Breast epithelium (tissue), 4 donors: ENCODE measurements at regions not wholly inside any gene's neighbourhood (a gene's known extent, or its start where the extent isn't known, plus 50 kb on each side); places are given as distances from the start of the nearest gene placed in this dataset.

ENCODE experiments used
- DNase-seq, 2 donors: peaks; one replicate each; pipeline ENCODE4 v3.0.0-alpha.2; 2019; ENCODE audit warnings: low spot score in 2 of 2
- H3K27ac ChIP-seq, 2 donors: fragments of 200-600 bp; sonication (generic) in 1 of 2; one replicate each; pipeline ENCODE4 v1.5.1; 2016 to 2019; ENCODE audit warnings: mild to moderate bottlenecking in 1 of 2
- H3K27me3 ChIP-seq, 2 donors: fragments of 200-600 bp; sonication (generic) in 1 of 2; one replicate each; pipeline versions ENCODE4 v1.5.1 to v1.6.0; 2017 to 2019; ENCODE audit warnings: control low read depth in 1 of 2, mild to moderate bottlenecking in 1 of 2
- H3K36me3 ChIP-seq: fragments of 200-600 bp; one replicate; pipeline ENCODE4 v1.5.1; 2019
- H3K4me1 ChIP-seq, 2 donors: fragments of 200-600 bp; sonication (generic); one replicate each; pipeline ENCODE4 v1.5.1; 2016 to 2019; ENCODE audit warnings: control low read depth in 1 of 2
- H3K4me3 ChIP-seq, 3 donors: fragments of 200-600 bp; sonication (generic); 1 replicate in 2 of 3; 2 replicates in 1 of 3; pipeline ENCODE4 v1.5.1; 2016 to 2019; ENCODE audit warnings: mild to moderate bottlenecking in 3 of 3, moderate library complexity in 2 of 3
- H3K9me3 ChIP-seq, 2 donors: fragments of 200-600 bp; sonication (generic) in 1 of 2; one replicate each; pipeline ENCODE4 v1.5.1; 2016 to 2019; ENCODE audit warnings: control low read depth in 1 of 2
- CTCF ChIP-seq, 3 donors: fragments of 450-650 bp; IDR thresholded peaks; one replicate each; pipeline ENCODE4 v1.5.1; 2016 to 2017; ENCODE audit warnings: antibody characterized with exemption in 3 of 3, mild to moderate bottlenecking in 3 of 3, moderate library complexity in 3 of 3
- POLR2A ChIP-seq: fragments of 450-650 bp; IDR thresholded peaks from one replicate; pipeline ENCODE4 v1.6.1; 2016; ENCODE audit warnings: antibody characterized with exemption, mild to moderate bottlenecking, moderate library complexity
- POLR2AphosphoS5 ChIP-seq, 3 donors: sonication (generic); formaldehyde crosslinking; IDR thresholded peaks; one replicate each; pipeline ENCODE4 v1.6.1; 2017; ENCODE audit warnings: antibody characterized with exemption in 3 of 3
- intact Hi-C: fragments of 100-400 bp; cut with DNase I; formaldehyde crosslinking; loops from one replicate; pipeline ENCODE4 v1.15.1; 2023; ENCODE audit warnings: low total_unique reads

DNA sequence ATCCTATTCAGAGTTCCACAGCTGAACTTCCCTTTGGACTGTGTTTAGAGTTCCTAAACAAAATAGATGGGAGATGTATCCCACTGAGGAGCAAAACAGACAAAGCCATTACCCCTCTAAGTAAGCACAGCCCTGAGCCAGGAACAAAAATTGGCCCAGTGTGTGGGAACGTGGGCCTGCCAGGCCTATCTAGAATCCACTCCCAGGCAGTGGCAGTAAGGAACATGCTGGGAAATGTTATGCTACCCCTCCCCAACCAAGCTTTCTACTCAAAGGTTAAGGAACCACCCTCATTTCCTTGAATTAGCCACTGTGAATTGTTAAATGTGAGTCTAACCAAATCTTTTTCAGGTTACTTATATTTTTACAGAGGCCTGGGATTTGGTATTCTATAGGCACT is 405.1 kb upstream of the PTGER4 start:
- Histone ChIP-seq H3K4me3 (no peak overlapping the region), H3K9me3 (no peaks in the 10 kb centered on the region), H3K4me1 (no peaks in the 10 kb centered on the region), H3K36me3 (no peaks in the 10 kb centered on the region), H3K27ac (no peak overlapping the region), H3K27me3 (no peaks in the 10 kb centered on the region)
- no peak for TF ChIP-seq POLR2AphosphoS5 (IDR thresholded peaks at IDR 0.05)
- no peak for TF ChIP-seq POLR2A
- DNase-seq: no peak
- intact Hi-C loops: no loop called here

DNA sequence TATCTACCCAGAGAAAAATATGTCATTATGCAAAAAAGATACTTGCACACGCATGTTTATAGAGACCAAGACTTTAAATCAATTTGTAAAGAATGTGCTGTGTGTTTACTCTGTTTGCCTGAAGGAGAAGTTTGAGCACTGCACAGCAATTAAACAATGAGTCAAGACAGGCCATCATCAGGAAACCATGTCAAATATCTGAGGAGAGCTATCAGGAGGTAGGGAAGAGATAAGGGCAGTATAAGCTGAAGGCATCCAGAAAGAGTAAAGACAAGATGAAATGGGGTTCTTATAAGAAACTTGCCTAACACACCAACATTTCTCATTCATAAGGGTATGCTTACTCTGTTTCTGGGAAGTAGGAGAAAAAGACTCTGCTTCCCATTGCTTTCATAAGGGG is 405.8 kb upstream of the PTGER4 start:
- no peaks in the 10 kb centered on the region for H3K27me3 ChIP-seq
- intact Hi-C loops: no loop called here
- no peak overlapping the region for H3K4me3 ChIP-seq
- DNase-seq: no peak
- no peaks in the 10 kb centered on the region for H3K4me1 ChIP-seq
- TF ChIP-seq POLR2A: no peak
- no peak overlapping the region for H3K27ac ChIP-seq
- H3K9me3 ChIP-seq: no peaks in the 10 kb centered on the region
- H3K36me3 ChIP-seq: no peaks in the 10 kb centered on the region

- no peak overlapping the region for H3K27ac ChIP-seq
- H3K9me3 ChIP-seq: no peaks in the 10 kb centered on the region
- TF ChIP-seq CTCF (IDR thresholded peaks at IDR 0.05): no peak
- TF ChIP-seq POLR2AphosphoS5 (IDR thresholded peaks at IDR 0.05): no peak
- TF ChIP-seq POLR2A: no peak
- no peaks in the 10 kb centered on the region for H3K27me3 ChIP-seq
- no peak for DNase-seq
- H3K4me3 ChIP-seq: no peak overlapping the region
- intact Hi-C loops: no loop called here
- H3K36me3 ChIP-seq: no peaks in the 10 kb centered on the region
- no peaks in the 10 kb centered on the region for H3K4me1 ChIP-seq
These were observed 408.2 kb upstream of the PTGER4 start for GRCh38 chr5:40271476-40271875.

DNA sequence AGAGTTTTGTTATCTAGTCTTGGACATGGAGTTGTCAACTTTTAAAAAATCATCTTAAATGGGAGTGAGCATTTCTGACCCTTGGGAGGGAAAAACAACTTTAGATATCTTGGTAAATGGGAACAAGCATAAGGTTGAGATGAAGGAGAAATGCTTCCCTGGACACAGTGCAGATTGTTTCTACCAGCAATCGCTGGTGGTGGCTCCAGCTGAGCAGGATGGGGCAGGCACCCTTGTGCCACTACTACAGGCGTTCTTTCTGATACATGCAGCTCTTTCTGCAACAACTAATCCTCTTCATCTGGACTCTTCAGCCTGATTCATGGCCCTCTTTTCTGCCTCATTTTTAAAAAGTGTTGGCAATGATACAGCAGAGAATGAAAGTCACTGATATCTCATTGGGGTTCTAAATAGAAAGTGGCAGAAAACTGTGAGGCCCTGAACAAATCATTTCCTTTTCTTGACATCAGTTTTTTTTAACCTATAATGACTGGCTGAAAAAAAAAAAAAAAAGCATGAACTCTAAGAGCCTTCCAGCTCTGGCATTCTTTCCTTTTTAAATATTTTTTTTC is 409.4 kb upstream of the PTGER4 start:
- intact Hi-C loops: no loop called here
- Histone ChIP-seq H3K4me1 (no peaks in the 10 kb centered on the region), H3K4me3 (no peak overlapping the region), H3K9me3 (no peaks in the 10 kb centered on the region), H3K27ac (no peak overlapping the region), H3K36me3 (no peaks in the 10 kb centered on the region), H3K27me3 (no peaks in the 10 kb centered on the region)
- TF ChIP-seq POLR2A: no peak
- TF ChIP-seq POLR2AphosphoS5 (IDR thresholded peaks at IDR 0.05): no peak
- no peak for DNase-seq

DNA sequence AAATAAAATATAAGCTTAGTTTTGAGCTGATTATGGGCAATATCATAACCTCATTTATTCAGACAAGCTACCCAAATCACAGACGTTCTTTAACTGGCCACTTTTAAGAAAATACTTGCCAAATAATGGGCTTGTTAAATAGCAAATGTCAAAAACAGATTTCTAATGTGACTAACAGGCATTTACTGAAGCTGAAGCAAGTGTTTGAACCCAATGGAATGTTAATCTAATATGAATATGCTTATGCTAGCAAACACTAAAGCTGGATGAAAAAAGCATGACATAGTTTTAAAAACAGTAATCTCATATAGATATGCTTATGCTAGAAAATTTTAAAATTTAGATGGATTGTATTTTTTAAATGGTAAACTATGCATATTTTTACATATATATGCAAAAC is 411.6 kb upstream of the PTGER4 start:
- intact Hi-C loops: no loop called here
- H3K36me3 ChIP-seq: no peaks in the 10 kb centered on the region
- H3K4me3 ChIP-seq: no peak overlapping the region
- no peaks in the 10 kb centered on the region for H3K4me1 ChIP-seq
- H3K27me3 ChIP-seq: no peaks in the 10 kb centered on the region
- no peak overlapping the region for H3K27ac ChIP-seq
- no peaks in the 10 kb centered on the region for H3K9me3 ChIP-seq
- no peak for DNase-seq
- TF ChIP-seq POLR2AphosphoS5 (IDR thresholded peaks at IDR 0.05) (no peak), POLR2A (no peak), CTCF (IDR thresholded peaks at IDR 0.05) (no peak)

DNA sequence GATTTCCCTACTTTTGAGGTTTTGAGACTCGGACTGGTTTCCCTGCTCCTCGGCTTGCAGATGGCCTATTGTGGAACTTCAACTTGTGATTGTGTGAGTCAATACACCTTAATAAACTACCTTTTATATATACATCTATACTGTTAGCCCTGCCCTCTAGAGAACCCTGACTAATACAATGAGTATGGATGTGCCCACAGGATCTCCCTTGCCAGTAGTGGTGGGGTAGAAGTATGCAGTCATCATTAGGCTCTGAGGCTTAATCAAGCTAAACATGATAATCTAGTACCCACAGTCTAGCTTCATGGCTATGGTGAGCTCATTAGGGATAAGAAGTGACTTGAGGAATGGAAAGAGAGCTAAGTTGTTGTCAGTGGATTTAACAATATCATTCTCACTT is 412.8 kb upstream of the PTGER4 start:
- Histone ChIP-seq H3K36me3 (no peaks in the 10 kb centered on the region), H3K9me3 (no peaks in the 10 kb centered on the region), H3K27me3 (no peaks in the 10 kb centered on the region), H3K4me3 (no peak overlapping the region), H3K27ac (no peak overlapping the region), H3K4me1 (no peaks in the 10 kb centered on the region)
- TF ChIP-seq POLR2A: no peak
- TF ChIP-seq POLR2AphosphoS5 (IDR thresholded peaks at IDR 0.05): no peak
- no peak for TF ChIP-seq CTCF (IDR thresholded peaks at IDR 0.05)
- no peak for DNase-seq
- intact Hi-C loops: no loop called here

- Histone ChIP-seq H3K36me3 (no peaks in the 10 kb centered on the region), H3K9me3 (no peaks in the 10 kb centered on the region), H3K4me3 (no peak overlapping the region), H3K27ac (no peak overlapping the region), H3K4me1 (no peaks in the 10 kb centered on the region), H3K27me3 (no peaks in the 10 kb centered on the region)
- no peak for DNase-seq
- intact Hi-C loops: no loop called here
- TF ChIP-seq POLR2AphosphoS5 (IDR thresholded peaks at IDR 0.05): no peak
- no peak for TF ChIP-seq CTCF (IDR thresholded peaks at IDR 0.05)
- no peak for TF ChIP-seq POLR2A
These were observed 417.7 kb upstream of the PTGER4 start for GRCh38 chr5:40261984-40262383.
